ENCODE measurements at regions not wholly inside any gene's neighbourhood (a gene's known extent, or its start where the extent isn't known, plus 50 kb on each side); places are given as distances from the start of the nearest gene placed in this dataset.
"Not testable (repeated sequence)": the region's sequence is repeated elsewhere in the genome, so short reads cannot be mapped to it uniquely, and the experiment has no call there.

GRCh38 chr17:72175787-72176515 lies 55.1 kb downstream of the SOX9 start:
- DNase-seq: no peak

- DNase-seq: no peak
Observed at GRCh38 chr17:72176516-72176851, 55.7 kb downstream of the SOX9 start.

- no peak for DNase-seq
Observed at GRCh38 chr17:72176951-72177660, 56.3 kb downstream of the SOX9 start.

- DNase-seq: no peak
Observed at GRCh38 chr17:72177738-72178137, 56.9 kb downstream of the SOX9 start.

- DNase-seq: no peak
Observed at GRCh38 chr17:72182371-72182873, 61.6 kb downstream of the SOX9 start.

GRCh38 chr17:72183194-72183685 lies 62.4 kb downstream of the SOX9 start:
- DNase-seq: no peak

GRCh38 chr17:72184805-72185204 lies 64.0 kb downstream of the SOX9 start:
- no peak for DNase-seq

- no peak for DNase-seq
Observed at GRCh38 chr17:72185564-72185963, 64.7 kb downstream of the SOX9 start.

GRCh38 chr17:72187556-72187955 lies 66.7 kb downstream of the SOX9 start:
- DNase-seq: no peak

GRCh38 chr17:72188801-72189200 lies 68.0 kb downstream of the SOX9 start:
- no peak for DNase-seq

GRCh38 chr17:72189768-72190593 lies 69.2 kb downstream of the SOX9 start:
- no peak for DNase-seq

GRCh38 chr17:72191356-72191755 lies 70.5 kb downstream of the SOX9 start:
- DNase-seq: no peak

GRCh38 chr17:72191921-72192799 lies 71.3 kb downstream of the SOX9 start:
- no peak for DNase-seq

- no peak for DNase-seq
Observed at GRCh38 chr17:72192800-72193192, 72.0 kb downstream of the SOX9 start.

- DNase-seq: no peak
Observed at GRCh38 chr17:72193391-72194106, 72.7 kb downstream of the SOX9 start.

GRCh38 chr17:72194107-72194440 lies 73.3 kb downstream of the SOX9 start:
- DNase-seq: not testable (repeated sequence)

- no peak for DNase-seq
Observed at GRCh38 chr17:72199256-72199655, 78.4 kb downstream of the SOX9 start.

GRCh38 chr17:72204742-72205141 lies 83.9 kb downstream of the SOX9 start:
- no peak for DNase-seq

GRCh38 chr17:72205357-72205756 lies 84.5 kb downstream of the SOX9 start:
- no peak for DNase-seq

GRCh38 chr17:72205822-72206221 lies 85.0 kb downstream of the SOX9 start:
- DNase-seq: no peak

- DNase-seq: no peak
Observed at GRCh38 chr17:72206376-72206775, 85.6 kb downstream of the SOX9 start.

GRCh38 chr17:72208832-72209231 lies 88.0 kb downstream of the SOX9 start:
- no peak for DNase-seq
